H1 (cell line): ENCODE measurements at regions not wholly inside any gene's neighbourhood (a gene's known extent, or its start where the extent isn't known, plus 50 kb on each side); places are given as distances from the start of the nearest gene placed in this dataset.

Experiments
- CTCF ChIA-PET: fragments of 300-600 bp; sonication (Branson Sonifier 250); formaldehyde crosslinking; loops from one replicate; lab custom pipeline; 2021; ENCODE audit not compliant: partially characterized antibody; lab: Charles Lee
- POLR2A ChIA-PET: fragments of 300-600 bp; sonication (Branson Sonifier 250); formaldehyde crosslinking; loops from one replicate; lab custom pipeline; 2021; ENCODE audit warnings: inconsistent platforms; ENCODE audit not compliant: partially characterized antibody; lab: Charles Lee
- DNase-seq, 2 experiments: peaks; one replicate each; pipeline versions ENCODE4 v3.0.0 to v3.0.0-alpha.2; 2010 to 2022; ENCODE audit warnings: low spot score in 2 of 2, low read depth in 1 of 2, mixed read lengths in 1 of 2
- FAIRE-seq: peaks from 2 replicates; lab custom pipeline; 2011; peaks lifted over from hg19 to GRCh38; lab: Jason Lieb, UNC
- H2AFZ ChIP-seq: 2 replicates; pipeline ENCODE4 v1.8.1; 2012; ENCODE audit warnings: low read length, inconsistent platforms
- H2AK5ac ChIP-seq: 2 replicates; pipeline ENCODE4 v1.6.1; 2013; ENCODE audit warnings: low read depth, low read length
- H2BK120ac ChIP-seq: replicated peaks from 2 replicates; pipeline ENCODE3; 2013; ENCODE audit warnings: low read depth, low read length, inconsistent platforms
- H2BK12ac ChIP-seq: 2 replicates; pipeline ENCODE4 v1.6.1; 2013; ENCODE audit warnings: low read depth, low read length
- H2BK15ac ChIP-seq: 2 replicates; pipeline ENCODE4 v1.6.1; 2013; ENCODE audit warnings: low read length
- H2BK20ac ChIP-seq: 2 replicates; pipeline ENCODE4 v1.6.1; 2013; ENCODE audit warnings: low read length
- H2BK5ac ChIP-seq: 2 replicates; pipeline ENCODE4 v1.6.1; 2013; ENCODE audit warnings: low read depth, low read length
- H3K14ac ChIP-seq: 2 replicates; pipeline ENCODE4 v1.6.1; 2013; ENCODE audit warnings: inconsistent platforms; ENCODE audit not compliant: insufficient read length
- H3K18ac ChIP-seq: 2 replicates; pipeline ENCODE4 v1.6.1; 2013; ENCODE audit warnings: low read length; ENCODE audit errors: extremely low read depth
- H3K23ac ChIP-seq: 2 replicates; pipeline ENCODE4 v1.6.1; 2013; ENCODE audit warnings: inconsistent platforms; ENCODE audit not compliant: insufficient read length
- H3K23me2 ChIP-seq: 2 replicates; pipeline ENCODE4 v1.6.1; 2013; ENCODE audit warnings: low read depth, low read length
- H3K27ac ChIP-seq: 2 replicates; pipeline ENCODE4 v1.6.1; 2011; ENCODE audit warnings: low read depth, low read length, inconsistent platforms
- H3K27me3 ChIP-seq, 4 experiments: replicated peaks in 1 of 4; 1 replicate in 1 of 4; 2 replicates in 3 of 4; pipeline versions ENCODE4 v1.6.1 to v1.8.1; 2011 to 2013; ENCODE audit warnings: low read length in 3 of 4, mild to moderate bottlenecking in 3 of 4, inconsistent platforms in 2 of 4, mixed read lengths in 2 of 4, moderate library complexity in 1 of 4; ENCODE audit not compliant: control insufficient read depth in 3 of 4, insufficient read depth in 3 of 4; ENCODE audit errors: extremely low read depth in 1 of 4
- H3K36me3 ChIP-seq, 4 experiments: 2 replicates each; pipeline versions ENCODE4 v1.6.1 to v1.8.1; 2011 to 2013; ENCODE audit warnings: mild to moderate bottlenecking in 4 of 4, low read length in 3 of 4, moderate library complexity in 2 of 4, control low read depth in 1 of 4, inconsistent platforms in 1 of 4; ENCODE audit not compliant: insufficient read depth in 4 of 4, control insufficient read depth in 2 of 4
- H3K4ac ChIP-seq: replicated peaks from 2 replicates; pipeline ENCODE3; 2013; ENCODE audit warnings: low read length, low read depth, mixed read lengths, inconsistent platforms; ENCODE audit not compliant: insufficient read length
- H3K4me1 ChIP-seq, 4 experiments: replicated peaks in 1 of 4; 1 replicate in 1 of 4; 2 replicates in 3 of 4; pipeline versions ENCODE4 v1.6.1 to v1.8.1; 2011 to 2013; ENCODE audit warnings: low read length in 3 of 4, inconsistent platforms in 2 of 4, mixed read lengths in 1 of 4; ENCODE audit not compliant: insufficient read depth in 4 of 4, control insufficient read depth in 3 of 4
- H3K4me2 ChIP-seq, 2 experiments: 2 replicates each; pipeline versions ENCODE4 v1.6.1 to v1.8.1; 2011 to 2013; ENCODE audit warnings: low read depth in 2 of 2, low read length in 2 of 2, control low read depth in 1 of 2, inconsistent platforms in 1 of 2, mild to moderate bottlenecking in 1 of 2; ENCODE audit not compliant: insufficient read depth in 1 of 2
- H3K4me3 ChIP-seq, 4 experiments: fragments of 200-600, 300-600 bp in 1 of 4; sonication (generic), shearing (Covaris generic), sonication (Bioruptor Twin) in 1 of 4; 2 replicates each; pipeline versions ENCODE4 v1.5.1 to v1.8.1; 2011 to 2016; ENCODE audit warnings: low read length in 4 of 4, low read depth in 3 of 4, control low read depth in 2 of 4, inconsistent platforms in 2 of 4, mild to moderate bottlenecking in 2 of 4, mixed read lengths in 1 of 4, moderate library complexity in 1 of 4; ENCODE audit not compliant: insufficient read depth in 2 of 4; ENCODE audit errors: extremely low read depth in 1 of 4
- H3K56ac ChIP-seq: replicated peaks from 2 replicates; pipeline ENCODE3; 2013; ENCODE audit warnings: low read depth, mild to moderate bottlenecking, mixed read lengths, low read length, inconsistent platforms; ENCODE audit not compliant: insufficient read length
- H3K79me1 ChIP-seq: 2 replicates; pipeline ENCODE4 v1.6.1; 2013; ENCODE audit warnings: low read depth, low read length, control low read depth
- H3K79me2 ChIP-seq, 2 experiments: 2 replicates each; pipeline versions ENCODE4 v1.6.1 to v1.8.1; 2012 to 2013; ENCODE audit warnings: low read length in 2 of 2, mild to moderate bottlenecking in 2 of 2, inconsistent platforms in 1 of 2; ENCODE audit not compliant: insufficient read depth in 2 of 2, control insufficient read depth in 1 of 2
- H3K9ac ChIP-seq, 4 experiments: replicated peaks in 1 of 4; 1 replicate in 1 of 4; 2 replicates in 3 of 4; pipeline versions ENCODE4 v1.6.1 to v1.8.1; 2011 to 2013; ENCODE audit warnings: low read depth in 3 of 4, low read length in 3 of 4, control low read depth in 2 of 4, mild to moderate bottlenecking in 2 of 4, moderate library complexity in 2 of 4, inconsistent platforms in 1 of 4; ENCODE audit errors: extremely low read depth in 1 of 4
- H3K9me3 ChIP-seq, 2 experiments: 2 replicates each; pipeline versions ENCODE4 v1.6.1 to v1.8.1; 2012 to 2013; ENCODE audit warnings: mild to moderate bottlenecking in 2 of 2, moderate library complexity in 2 of 2, control low read depth in 1 of 2, inconsistent platforms in 1 of 2, low read depth in 1 of 2, low read length in 1 of 2, mixed read lengths in 1 of 2; ENCODE audit not compliant: insufficient read depth in 2 of 2
- H4K20me1 ChIP-seq, 2 experiments: replicated peaks in 1 of 2; 2 replicates each; pipeline versions ENCODE3 to v1.8.1; 2011 to 2013; ENCODE audit warnings: inconsistent platforms in 2 of 2, low read length in 2 of 2, mild to moderate bottlenecking in 1 of 2; ENCODE audit not compliant: insufficient read depth in 2 of 2, control insufficient read depth in 1 of 2
- H4K5ac ChIP-seq: 2 replicates; pipeline ENCODE4 v1.6.1; 2013; ENCODE audit warnings: low read length, low read depth, mixed read lengths, inconsistent platforms; ENCODE audit not compliant: insufficient read length
- H4K8ac ChIP-seq: 2 replicates; pipeline ENCODE4 v1.8.0; 2013; ENCODE audit warnings: mild to moderate bottlenecking, moderate library complexity, low read length, inconsistent platforms; ENCODE audit not compliant: insufficient read depth; ENCODE audit errors: extremely low read depth
- H4K91ac ChIP-seq: replicated peaks from 2 replicates; pipeline ENCODE3; 2013; ENCODE audit warnings: low read length, mixed read lengths, inconsistent platforms; ENCODE audit not compliant: insufficient read length
- CBX5 ChIP-seq: fragments of 300-800, 300-1000 bp; sonication (generic); IDR thresholded peaks from 2 replicates; pipeline ENCODE4 v1.7.1; 2016; ENCODE audit warnings: antibody characterized with exemption, low read length, low read depth
- CTBP2 ChIP-seq: IDR thresholded peaks from 2 replicates; pipeline ENCODE4 v1.7.0; 2011; ENCODE audit warnings: borderline replicate concordance, mild to moderate bottlenecking, moderate library complexity, mixed read lengths, low read length; ENCODE audit not compliant: insufficient read depth, insufficient read length
- EZH2 ChIP-seq: fragments of 200-600 bp; sonication (generic); IDR thresholded peaks from 2 replicates; pipeline ENCODE4 v1.7.1; 2012; ENCODE audit warnings: low read depth, mild to moderate bottlenecking, moderate library complexity, low read length, inconsistent platforms; ENCODE audit not compliant: severe bottlenecking
- RNF2 ChIP-seq: fragments of 200-900, 300-1000 bp; sonication (generic); IDR thresholded peaks from 2 replicates; pipeline ENCODE4 v1.7.1; 2016; ENCODE audit warnings: borderline replicate concordance, low read depth, mild to moderate bottlenecking, antibody characterized with exemption, low read length; ENCODE audit not compliant: poor library complexity, severe bottlenecking; ENCODE audit errors: missing control alignments
- TAF1 ChIP-seq: IDR thresholded peaks from 2 replicates; pipeline ENCODE4 v1.6.1; 2011; ENCODE audit warnings: mild to moderate bottlenecking, low read depth, low read length
- TCF12 ChIP-seq: IDR thresholded peaks from 2 replicates; pipeline ENCODE4 v1.6.1; 2011; ENCODE audit warnings: low read depth, mild to moderate bottlenecking, low read length
- WGBS, 2 experiments: shearing (Covaris generic) in 1 of 2; methylation state at CpG; one replicate each; pipeline versions ENCODE4 v1.1.6 to v1.1.7; 2013 to 2015; ENCODE audit warnings: low lambda C conversion rate in 2 of 2, mixed read lengths in 2 of 2, inconsistent platforms in 1 of 2, low coverage in 1 of 2, missing lambda C conversion rate in 1 of 2; ENCODE audit not compliant: insufficient replicate concordance in 2 of 2, insufficient coverage in 1 of 2, insufficient read length in 1 of 2; ENCODE audit errors: extremely low coverage in 1 of 2, missing lambda C conversion rate in 1 of 2; 5-methylcytosine and 5-hydroxymethylcytosine counted together

GRCh38 chr6:165837948-165838745 is 175.1 kb upstream of the PDE10A start:
- no peak overlapping the region for H3K27ac ChIP-seq
- no peak for TF ChIP-seq TCF12
- TF ChIP-seq CBX5, result no peak
- TF ChIP-seq EZH2, result no peak
- no peak for TF ChIP-seq RNF2
- TF ChIP-seq TAF1, result no peak
- TF ChIP-seq CTBP2, result no peak

More at GRCh38 chr6:165837948-165838745, 175.1 kb upstream of the PDE10A start:
- 86 to 100% methylated on average over 2 to 9 of the region's 9 CpGs for WGBS, 2 experiments
- Histone ChIP-seq H3K4ac (no peak overlapping the region), H3K18ac (no peak overlapping the region), H3K4me2 (no peak overlapping the region), H3K14ac (no peak overlapping the region), H3K9ac (no peak overlapping the region), H2BK20ac (no peak overlapping the region), H2BK15ac (no peak overlapping the region), H3K23me2 (peaks cover 4% of the 10 kb centered on the region; the same call in 1 of the 2 replicates), H2BK5ac (no peak overlapping the region), H4K20me1 (no peaks in the 10 kb centered on the region), H3K4me1 (peaks cover 12 to 18% (median 15%) of the 10 kb centered on the region in 4 experiments), H3K9me3 (no peaks in the 10 kb centered on the region), H2AFZ (no peak overlapping the region), H3K56ac (no peak overlapping the region), H3K79me2 (no peaks in the 10 kb centered on the region), H2BK120ac (no peak overlapping the region), H4K91ac (no peak overlapping the region), H3K23ac (no peak overlapping the region), H3K79me1 (no peaks in the 10 kb centered on the region), H4K5ac (no peak overlapping the region), H4K8ac (no peak overlapping the region), H3K4me3 (no peak overlapping the region), H3K36me3 (no peaks in the 10 kb centered on the region), H2AK5ac (no peak overlapping the region), H3K27me3 (no peaks in the 10 kb centered on the region; a peak in 2 of 7 replicates), H2BK12ac (no peak overlapping the region)
- no peak for FAIRE-seq
- ChIA-PET CTCF (interaction anchor here (0.6 to 4.4 kb wide), 3 partner anchors 12 to 110 kb away, joined by 3 to 20 read pairs (median 3); no protein-coding TSS in a partner anchor), POLR2A (interaction anchor here (1.4 kb wide), 1 partner anchor 19 kb away, joined by 3 read pairs; no protein-coding TSS in a partner anchor)
- no peak for DNase-seq
